IMR-90 (cell line): ENCODE measurements at regions not wholly inside any gene's neighbourhood (a gene's known extent, or its start where the extent isn't known, plus 50 kb on each side); places are given as distances from the start of the nearest gene placed in this dataset.

Experiments used
- ATAC-seq: fragments of 200-7000 bp; cut with Tn5 transposase; 2 replicates; pipeline ENCODE4 v1.9.1; 2020; ENCODE audit warnings: low read depth, mild to moderate bottlenecking, moderate library complexity
- BruUV-seq: library from RNA; stranded (reverse); fragments of 400-500 nt; replicated peaks from 2 replicates; lab custom pipeline; 2021; lab: Mats Ljungman, UMichigan
- CTCF ChIA-PET: fragments of 300-600 bp; formaldehyde crosslinking; extraction: SDS; loops from one replicate; lab custom pipeline; 2021; ENCODE audit warnings: antibody characterized with exemption; lab: Yijun Ruan, JAX
- POLR2A ChIA-PET: fragments of 300-600 bp; sonication (Branson Sonifier 250); formaldehyde crosslinking; loops from one replicate; lab custom pipeline; 2022; ENCODE audit warnings: antibody characterized with exemption; ENCODE audit not compliant: unreplicated experiment; lab: Charles Lee
- DNase-seq: peaks from one replicate; pipeline ENCODE4 v3.0.0; 2013
- H2AFZ ChIP-seq: replicated peaks from 2 replicates; pipeline ENCODE3; 2013; ENCODE audit warnings: low read length, mild to moderate bottlenecking; ENCODE audit not compliant: poor library complexity
- H2AK5ac ChIP-seq: 2 replicates; pipeline ENCODE4 v1.6.1; 2013; ENCODE audit warnings: low read depth, low read length, inconsistent platforms
- H2AK9ac ChIP-seq: replicated peaks from 2 replicates; pipeline ENCODE3; 2013; ENCODE audit warnings: mild to moderate bottlenecking, low read depth, low read length, moderate library complexity; ENCODE audit not compliant: poor library complexity
- H2BK120ac ChIP-seq: 2 replicates; pipeline ENCODE4 v1.6.1; 2013; ENCODE audit warnings: low read depth, low read length, inconsistent platforms
- H2BK15ac ChIP-seq: 3 replicates; pipeline ENCODE4 v1.6.1; 2013; ENCODE audit warnings: low read depth, low read length, inconsistent platforms
- H2BK20ac ChIP-seq: 2 replicates; pipeline ENCODE4 v1.6.1; 2013; ENCODE audit warnings: low read depth, mild to moderate bottlenecking, inconsistent platforms, low read length, moderate library complexity
- H2BK5ac ChIP-seq: 2 replicates; pipeline ENCODE4 v1.6.1; 2013; ENCODE audit warnings: mild to moderate bottlenecking, low read depth, low read length, inconsistent platforms; ENCODE audit not compliant: poor library complexity, severe bottlenecking
- H3K14ac ChIP-seq: replicated peaks from 2 replicates; pipeline ENCODE4 v1.6.1; 2013; ENCODE audit warnings: low read depth, low read length, inconsistent platforms
- H3K18ac ChIP-seq: 2 replicates; pipeline ENCODE4 v1.6.1; 2013; ENCODE audit warnings: low read depth, low read length, control low read depth
- H3K23ac ChIP-seq: 2 replicates; pipeline ENCODE4 v1.6.1; 2013; ENCODE audit warnings: low read depth, low read length, inconsistent platforms
- H3K27ac ChIP-seq: 2 replicates; pipeline ENCODE4 v1.5.1; 2013; ENCODE audit warnings: mild to moderate bottlenecking, control low read depth, low read length; ENCODE audit not compliant: insufficient read depth
- H3K27me3 ChIP-seq: 2 replicates; pipeline ENCODE4 v1.6.1; 2013; ENCODE audit warnings: low read length; ENCODE audit not compliant: control insufficient read depth, insufficient read depth
- H3K36me3 ChIP-seq: 2 replicates; pipeline ENCODE4 v1.6.1; 2013; ENCODE audit warnings: low read length, mixed read lengths; ENCODE audit not compliant: control insufficient read depth, insufficient read depth
- H3K4ac ChIP-seq: 2 replicates; pipeline ENCODE4 v1.6.1; 2013; ENCODE audit warnings: low read depth, low read length, inconsistent platforms
- H3K4me1 ChIP-seq: 2 replicates; pipeline ENCODE4 v1.6.1; 2013; ENCODE audit warnings: low read length, mixed read lengths; ENCODE audit not compliant: control insufficient read depth, insufficient read depth
- H3K4me2 ChIP-seq: 2 replicates; pipeline ENCODE4 v1.6.1; 2013; ENCODE audit warnings: low read depth, mild to moderate bottlenecking, control low read depth, low read length, moderate library complexity
- H3K4me3 ChIP-seq: 2 replicates; pipeline ENCODE4 v1.5.1; 2013; ENCODE audit warnings: low read depth, mild to moderate bottlenecking, control low read depth, low read length, moderate library complexity; ENCODE audit not compliant: insufficient read depth
- H3K56ac ChIP-seq: 2 replicates; pipeline ENCODE4 v1.6.1; 2013; ENCODE audit warnings: low read length, inconsistent platforms; ENCODE audit not compliant: insufficient read depth; ENCODE audit errors: extremely low read depth
- H3K79me1 ChIP-seq, 2 experiments: 2 replicates each; pipeline ENCODE4 v1.6.1; 2013; ENCODE audit warnings: low read length in 2 of 2, inconsistent platforms in 1 of 2, low read depth in 1 of 2
- H3K9ac ChIP-seq: 2 replicates; pipeline ENCODE4 v1.6.1; 2013; ENCODE audit warnings: low read depth, low read length, control low read depth
- H3K9me1 ChIP-seq: 2 replicates; pipeline ENCODE4 v1.6.1; 2013; ENCODE audit warnings: low read length, inconsistent platforms; ENCODE audit not compliant: insufficient read depth
- H3K9me3 ChIP-seq: 2 replicates; pipeline ENCODE4 v1.6.1; 2013; ENCODE audit warnings: low read length; ENCODE audit not compliant: control insufficient read depth, insufficient read depth
- H4K20me1 ChIP-seq: 2 replicates; pipeline ENCODE4 v1.6.1; 2013; ENCODE audit warnings: low read length, inconsistent platforms; ENCODE audit not compliant: insufficient read depth
- H4K5ac ChIP-seq: 2 replicates; pipeline ENCODE4 v1.6.1; 2013; ENCODE audit warnings: mild to moderate bottlenecking, low read depth, low read length, control low read depth
- H4K8ac ChIP-seq, 2 experiments: 2 replicates each; pipeline ENCODE4 v1.6.1; 2013; ENCODE audit warnings: low read depth in 2 of 2, low read length in 2 of 2, control low read depth in 1 of 2, inconsistent platforms in 1 of 2
- H4K91ac ChIP-seq: 2 replicates; pipeline ENCODE4 v1.6.1; 2013; ENCODE audit warnings: low read depth, low read length, inconsistent platforms; ENCODE audit not compliant: insufficient read depth
- CHD1 ChIP-seq: IDR thresholded peaks from 2 replicates; pipeline ENCODE4 v1.6.1; 2012; ENCODE audit warnings: low read depth, low read length, improper control_type of control experiment
- MAFK ChIP-seq: IDR thresholded peaks from 2 replicates; pipeline ENCODE4 v1.6.1; 2012; ENCODE audit warnings: low read depth, low read length, improper control_type of control experiment
- MAZ ChIP-seq: IDR thresholded peaks from 2 replicates; pipeline ENCODE4 v1.6.1; 2012; ENCODE audit warnings: low read depth, mild to moderate bottlenecking, low read length, improper control_type of control experiment, moderate library complexity, borderline replicate concordance
- MXI1 ChIP-seq: IDR thresholded peaks from 2 replicates; pipeline ENCODE4 v1.6.1; 2012; ENCODE audit warnings: low read depth, mild to moderate bottlenecking, low read length, moderate library complexity, borderline replicate concordance
- NFE2L2 ChIP-seq: fragments of 150-350 bp; IDR thresholded peaks from 2 replicates; pipeline ENCODE4 v1.6.1; 2016; ENCODE audit warnings: low read depth, mild to moderate bottlenecking, low read length
- POLR2A ChIP-seq: IDR thresholded peaks from 2 replicates; pipeline ENCODE4 v1.6.1; 2012; ENCODE audit warnings: mild to moderate bottlenecking, low read depth, low read length
- RCOR1 ChIP-seq: IDR thresholded peaks from 2 replicates; pipeline ENCODE4 v1.6.1; 2012; ENCODE audit warnings: mild to moderate bottlenecking, low read length, improper control_type of control experiment; ENCODE audit not compliant: insufficient replicate concordance
- RFX5 ChIP-seq: IDR thresholded peaks from 2 replicates; pipeline ENCODE4 v1.8.0; 2012; ENCODE audit warnings: low read depth, mild to moderate bottlenecking, low read length, moderate library complexity
- WGBS, 2 experiments: methylation state at CpG; one replicate each; pipeline versions ENCODE4 v1.1.5 to v1.1.7; 2013; ENCODE audit warnings: missing lambda C conversion rate in 2 of 2; ENCODE audit not compliant: insufficient read length in 1 of 2; ENCODE audit errors: extremely low coverage in 2 of 2; 5-methylcytosine and 5-hydroxymethylcytosine counted together
- dilution Hi-C: fragments of 300-500 bp; cut with HindIII; formaldehyde crosslinking; loops from one replicate; pipeline ENCODE4 v1.14.3; 2018; ENCODE audit warnings: low sequenced_read_pairs; ENCODE audit not compliant: unreplicated experiment
- in situ Hi-C: fragments of 300-500 bp; cut with MboI; formaldehyde crosslinking; loops from 3 replicates; pipeline ENCODE4 v1.14.3; 2019; ENCODE audit warnings: low sequenced_read_pairs, inconsistent platforms, mixed read lengths
- intact Hi-C: fragments of 100-400 bp; cut with micrococcal nuclease; formaldehyde crosslinking; loops from 2 replicates; pipeline ENCODE4 v1.10.0; 2022
- TF ChIP-seq, protein P1 (sequence below): conservative IDR thresholded peaks from 2 replicates; pipeline ENCODE4 v1.5.1; 2012; ENCODE audit warnings: mild to moderate bottlenecking, low read depth, low read length, improper control_type of control experiment
- TF ChIP-seq, protein P2 (sequence below): fragments of 150-350 bp; IDR thresholded peaks from 2 replicates; pipeline ENCODE4 v1.6.1; 2016; ENCODE audit warnings: low read depth, mild to moderate bottlenecking, low read length, moderate library complexity, borderline replicate concordance

DNA sequence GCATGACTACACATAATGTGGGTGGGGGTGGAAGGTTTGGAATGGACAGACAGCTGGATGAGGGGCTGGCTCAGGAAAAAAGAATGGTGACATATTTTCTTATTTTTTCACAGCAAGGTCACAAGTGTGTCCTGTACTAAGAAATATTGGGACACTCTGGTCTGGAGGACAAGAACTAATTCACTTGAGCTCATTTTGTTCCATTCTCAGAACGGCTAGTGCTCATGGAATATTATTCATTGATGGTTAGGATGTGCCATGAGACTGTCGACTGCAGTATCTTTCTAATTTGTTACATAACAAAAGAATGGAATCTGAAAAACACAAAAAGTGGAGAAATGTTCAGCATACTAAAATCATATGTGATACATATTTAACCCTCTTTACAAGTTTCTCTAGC, 149.5 kb downstream of the BMP4 start:
- Histone ChIP-seq H4K20me1 (no peaks in the 10 kb centered on the region), H2BK5ac (no peak overlapping the region), H3K9me1 (no peaks in the 10 kb centered on the region), H3K9ac (no peak overlapping the region), H2BK120ac (no peak overlapping the region), H3K9me3 (no peaks in the 10 kb centered on the region), H2AK5ac (no peak overlapping the region), H3K18ac (no peak overlapping the region), H3K14ac (no peak overlapping the region), H2AFZ (no peak overlapping the region), H4K91ac (no peak overlapping the region), H3K27ac (no peak overlapping the region), H2BK15ac (no peak overlapping the region), H3K4me3 (no peak overlapping the region), H3K4me2 (no peak overlapping the region), H3K36me3 (no peaks in the 10 kb centered on the region), H3K27me3 (no peaks in the 10 kb centered on the region; the same call in 1 of the 2 replicates), H3K4ac (no peak overlapping the region), H4K5ac (no peak overlapping the region), H3K56ac (no peak overlapping the region), H2BK20ac (no peak overlapping the region), H2AK9ac (no peak overlapping the region), H3K4me1 (no peaks in the 10 kb centered on the region; the same call in 1 of the 2 replicates), H4K8ac (no peak overlapping the region), H3K23ac (no peak overlapping the region), H3K79me1 (no peaks in the 10 kb centered on the region)
- ChIA-PET POLR2A (no interaction called here), CTCF (no interaction called here)
- ATAC-seq (no peak), DNase-seq (no peak)
- in situ Hi-C loops (no loop called here), dilution Hi-C loops (no loop called here), intact Hi-C loops (no loop called here)
- WGBS, 2 experiments: no CpG with 5 or more reads among the region's 2 CpGs
- BruUV-seq: no TSS peak
- TF ChIP-seq NFE2L2: no peak
- no peak for TF ChIP-seq CHD1
- no peak for TF ChIP-seq MAZ
- no peak for TF ChIP-seq RCOR1
- no peak for TF ChIP-seq MXI1
- TF ChIP-seq, protein P1, sequence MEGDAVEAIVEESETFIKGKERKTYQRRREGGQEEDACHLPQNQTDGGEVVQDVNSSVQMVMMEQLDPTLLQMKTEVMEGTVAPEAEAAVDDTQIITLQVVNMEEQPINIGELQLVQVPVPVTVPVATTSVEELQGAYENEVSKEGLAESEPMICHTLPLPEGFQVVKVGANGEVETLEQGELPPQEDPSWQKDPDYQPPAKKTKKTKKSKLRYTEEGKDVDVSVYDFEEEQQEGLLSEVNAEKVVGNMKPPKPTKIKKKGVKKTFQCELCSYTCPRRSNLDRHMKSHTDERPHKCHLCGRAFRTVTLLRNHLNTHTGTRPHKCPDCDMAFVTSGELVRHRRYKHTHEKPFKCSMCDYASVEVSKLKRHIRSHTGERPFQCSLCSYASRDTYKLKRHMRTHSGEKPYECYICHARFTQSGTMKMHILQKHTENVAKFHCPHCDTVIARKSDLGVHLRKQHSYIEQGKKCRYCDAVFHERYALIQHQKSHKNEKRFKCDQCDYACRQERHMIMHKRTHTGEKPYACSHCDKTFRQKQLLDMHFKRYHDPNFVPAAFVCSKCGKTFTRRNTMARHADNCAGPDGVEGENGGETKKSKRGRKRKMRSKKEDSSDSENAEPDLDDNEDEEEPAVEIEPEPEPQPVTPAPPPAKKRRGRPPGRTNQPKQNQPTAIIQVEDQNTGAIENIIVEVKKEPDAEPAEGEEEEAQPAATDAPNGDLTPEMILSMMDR: no peak
- no peak for TF ChIP-seq RFX5
- no peak for TF ChIP-seq MAFK
- TF ChIP-seq POLR2A: no peak
- TF ChIP-seq, protein P2, sequence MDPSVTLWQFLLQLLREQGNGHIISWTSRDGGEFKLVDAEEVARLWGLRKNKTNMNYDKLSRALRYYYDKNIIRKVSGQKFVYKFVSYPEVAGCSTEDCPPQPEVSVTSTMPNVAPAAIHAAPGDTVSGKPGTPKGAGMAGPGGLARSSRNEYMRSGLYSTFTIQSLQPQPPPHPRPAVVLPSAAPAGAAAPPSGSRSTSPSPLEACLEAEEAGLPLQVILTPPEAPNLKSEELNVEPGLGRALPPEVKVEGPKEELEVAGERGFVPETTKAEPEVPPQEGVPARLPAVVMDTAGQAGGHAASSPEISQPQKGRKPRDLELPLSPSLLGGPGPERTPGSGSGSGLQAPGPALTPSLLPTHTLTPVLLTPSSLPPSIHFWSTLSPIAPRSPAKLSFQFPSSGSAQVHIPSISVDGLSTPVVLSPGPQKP: no peak
